SK-N-DZ (cell line): ENCODE measurements at regions not wholly inside any gene's neighbourhood (a gene's known extent, or its start where the extent isn't known, plus 50 kb on each side); places are given as distances from the start of the nearest gene placed in this dataset.
"Not testable (repeated sequence)": the region's sequence is repeated elsewhere in the genome, so short reads cannot be mapped to it uniquely, and the experiment has no call there.

Source experiments
- DNase-seq: peaks from one replicate; pipeline ENCODE4 v3.0.0-alpha.2; 2015; ENCODE audit warnings: low spot score

DNA sequence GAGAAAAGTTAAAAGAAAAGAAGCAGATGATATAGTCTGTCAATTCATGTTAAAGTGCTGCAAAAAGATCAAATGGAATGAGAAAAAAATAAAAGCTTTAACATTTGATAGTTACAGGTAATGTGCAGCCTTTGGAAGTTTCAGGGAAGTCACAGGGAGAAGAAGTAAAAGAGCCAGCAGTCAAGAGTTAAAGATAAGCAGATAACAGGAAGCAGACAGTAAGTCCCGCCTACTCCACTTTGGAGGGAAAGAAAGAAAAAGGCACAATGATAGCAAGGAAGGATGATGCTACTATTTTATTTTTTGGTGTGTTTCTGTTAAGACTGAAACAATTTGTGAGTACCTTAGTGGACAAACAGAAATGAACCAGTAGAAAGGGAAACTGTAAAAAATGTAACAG lies 111.1 kb upstream of the KRR1 start:
- no peak for DNase-seq

DNA sequence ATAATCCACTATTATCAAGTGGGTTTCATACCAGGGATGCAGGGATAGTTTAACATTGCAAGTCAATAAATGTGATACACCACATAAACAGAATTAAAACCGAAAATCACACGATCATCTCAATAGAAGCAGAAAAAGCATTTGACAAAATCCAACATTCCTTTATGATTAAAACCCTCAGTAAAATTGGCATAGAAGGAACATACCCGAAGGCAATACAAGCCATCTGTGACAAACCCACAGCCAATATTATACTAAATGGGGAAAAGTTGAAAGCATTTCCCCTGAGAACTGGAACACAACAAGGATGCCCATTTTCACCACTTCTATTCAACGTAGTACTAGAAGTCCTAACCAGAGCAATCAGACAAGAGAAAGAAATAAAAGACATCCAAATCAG lies 103.0 kb upstream of the KRR1 start:
- DNase-seq, result not testable (repeated sequence)

DNA sequence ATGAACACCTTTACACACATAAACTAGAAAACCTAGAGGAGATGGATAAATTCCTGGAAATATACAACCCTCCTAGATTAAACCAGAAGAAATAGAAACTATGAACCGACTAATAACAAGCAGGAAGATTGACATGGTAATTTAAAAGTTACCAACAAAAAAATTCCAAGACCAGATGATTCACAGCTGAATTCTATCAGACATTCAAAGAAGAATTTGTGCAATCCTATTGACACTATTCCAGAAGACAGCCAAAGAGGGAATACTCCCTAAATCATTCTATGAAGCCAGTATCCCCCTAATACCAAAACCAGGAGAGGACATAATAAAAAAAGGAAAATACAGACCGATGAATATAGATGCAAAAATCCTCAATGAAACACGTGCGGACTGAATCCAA lies 102.6 kb upstream of the KRR1 start:
- no peak for DNase-seq

DNA sequence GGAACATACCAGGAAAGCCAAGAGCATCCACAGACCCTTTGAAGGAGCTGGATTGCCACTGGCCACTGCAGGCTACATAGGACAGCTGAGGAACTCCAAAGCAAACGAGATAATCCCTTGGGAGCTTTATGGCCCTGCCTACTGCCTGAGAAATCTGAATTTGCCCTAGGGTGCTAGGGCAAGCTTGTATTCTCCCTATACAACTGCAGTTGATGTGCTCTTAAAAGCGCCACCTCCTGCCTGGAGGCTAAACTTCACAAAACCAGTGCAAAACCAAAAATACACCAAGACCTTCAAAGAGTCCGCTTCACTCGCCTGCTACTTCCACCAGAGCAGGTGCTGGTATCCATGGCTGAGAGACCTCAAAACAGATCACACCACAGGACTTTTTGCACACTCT lies 99.6 kb upstream of the KRR1 start:
- DNase-seq, result no peak

DNA sequence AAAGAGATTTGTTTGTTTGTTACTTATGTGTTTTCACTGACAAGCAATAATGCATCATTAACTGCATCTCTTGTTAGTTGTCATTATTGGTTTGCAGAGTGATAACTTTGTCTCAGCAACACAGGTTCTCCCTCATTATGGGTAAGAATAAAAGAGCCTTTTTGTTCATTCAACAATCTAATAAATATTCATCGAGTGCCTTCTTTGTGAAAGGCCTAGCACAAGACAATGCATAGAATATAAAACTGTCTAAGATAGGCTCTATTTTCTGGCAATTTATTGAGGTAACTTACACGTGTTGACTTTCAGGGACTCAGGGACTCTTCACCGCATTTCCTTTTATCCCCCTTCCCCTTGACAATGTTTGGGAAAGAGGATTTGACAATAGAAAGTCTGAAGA lies 95.5 kb upstream of the KRR1 start:
- DNase-seq, result no peak

DNA sequence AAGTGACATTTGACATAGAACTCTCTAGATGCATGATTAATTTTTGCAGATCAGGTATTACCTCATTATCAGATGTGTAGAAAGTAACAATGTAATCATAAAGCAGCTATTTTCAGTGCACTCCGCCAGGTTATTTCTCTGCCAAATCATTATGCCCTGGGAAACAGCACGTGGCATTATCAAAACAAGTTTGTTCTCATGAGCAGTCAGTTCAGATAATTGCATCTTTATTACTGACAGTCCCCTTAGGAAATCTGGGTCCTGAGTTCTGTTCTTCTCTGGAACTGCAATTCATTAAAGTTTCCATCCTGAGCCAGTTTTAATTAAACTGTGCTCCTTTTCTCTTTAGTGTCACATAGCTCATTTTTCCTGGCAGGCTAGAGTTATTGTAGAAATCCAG lies 94.7 kb upstream of the KRR1 start:
- DNase-seq, result no peak

DNA sequence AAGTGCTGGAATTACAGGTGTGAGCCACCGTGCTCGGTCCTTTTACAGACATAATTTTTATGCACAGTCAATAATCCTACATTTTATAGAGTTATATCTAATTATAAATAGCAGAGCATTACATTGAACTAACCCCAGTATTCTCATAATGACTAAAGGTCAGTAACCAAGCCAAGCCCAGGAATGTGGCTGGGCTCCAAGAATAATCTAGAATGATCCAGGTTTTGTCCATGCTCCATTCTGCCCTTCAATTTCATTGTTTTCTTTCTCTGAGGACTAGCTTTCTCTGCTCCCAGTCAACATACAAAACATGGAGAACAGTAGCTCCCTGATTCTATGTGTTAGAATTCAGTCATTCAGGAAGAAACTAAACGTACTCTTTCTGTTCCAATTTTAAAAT lies 92.1 kb upstream of the KRR1 start:
- no peak for DNase-seq

DNA sequence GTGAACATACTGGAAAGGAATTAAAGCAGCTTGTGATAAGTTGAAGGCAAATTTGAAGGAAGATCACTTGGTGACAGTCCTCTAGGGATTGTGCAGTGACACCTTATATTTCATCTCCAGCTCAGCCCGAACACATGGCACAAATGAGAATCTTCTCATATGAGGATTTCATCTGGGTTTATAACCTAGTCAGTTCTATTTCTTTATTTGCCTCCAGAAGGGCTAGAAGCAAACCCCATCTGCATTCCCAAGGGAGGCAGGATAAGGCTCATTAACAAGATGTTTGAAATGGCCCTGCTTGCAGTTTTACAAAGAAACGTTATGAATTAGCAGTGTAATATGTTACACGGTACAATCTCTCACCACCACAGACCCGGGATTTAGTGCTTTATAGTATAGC lies 90.7 kb upstream of the KRR1 start:
- DNase-seq, result no peak

DNA sequence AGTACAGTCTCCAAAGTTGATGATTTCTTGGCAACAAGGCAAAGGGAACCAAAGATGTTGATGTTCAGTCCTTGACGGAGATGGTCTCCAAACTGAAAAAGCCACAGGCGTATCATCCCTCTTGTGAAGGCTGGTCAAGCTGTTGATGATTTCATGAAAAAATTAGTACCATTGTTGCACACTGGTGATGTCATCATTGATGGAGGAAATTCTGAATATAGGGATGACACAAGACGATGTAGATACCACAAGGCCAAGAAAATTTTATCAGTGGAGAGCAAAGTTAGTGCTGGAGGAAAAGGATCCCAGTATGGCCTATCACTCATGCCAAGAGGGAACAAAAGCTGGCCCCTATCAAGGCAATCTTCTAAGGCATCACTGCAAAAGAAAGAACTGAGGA lies 88.7 kb upstream of the KRR1 start:
- DNase-seq, result no peak

DNA sequence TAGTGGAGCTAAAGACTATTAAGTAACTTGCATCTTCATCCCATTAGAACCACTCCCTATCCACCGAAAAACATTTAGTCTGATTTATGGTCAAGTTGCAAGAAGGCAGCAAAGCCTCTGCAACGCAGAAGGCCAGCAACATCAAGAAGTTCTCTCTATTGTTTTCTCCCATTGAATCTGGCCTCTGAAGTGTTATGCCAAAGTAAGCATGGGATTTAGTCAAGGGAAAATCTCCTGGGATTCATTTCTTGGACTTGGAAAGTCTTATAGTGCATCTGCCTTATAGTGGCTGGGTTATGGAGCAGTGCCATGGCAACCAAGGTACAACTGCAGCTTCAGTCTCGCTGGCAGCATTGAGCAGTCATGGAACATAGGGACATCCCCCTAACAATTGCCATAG lies 87.7 kb upstream of the KRR1 start:
- no peak for DNase-seq

DNA sequence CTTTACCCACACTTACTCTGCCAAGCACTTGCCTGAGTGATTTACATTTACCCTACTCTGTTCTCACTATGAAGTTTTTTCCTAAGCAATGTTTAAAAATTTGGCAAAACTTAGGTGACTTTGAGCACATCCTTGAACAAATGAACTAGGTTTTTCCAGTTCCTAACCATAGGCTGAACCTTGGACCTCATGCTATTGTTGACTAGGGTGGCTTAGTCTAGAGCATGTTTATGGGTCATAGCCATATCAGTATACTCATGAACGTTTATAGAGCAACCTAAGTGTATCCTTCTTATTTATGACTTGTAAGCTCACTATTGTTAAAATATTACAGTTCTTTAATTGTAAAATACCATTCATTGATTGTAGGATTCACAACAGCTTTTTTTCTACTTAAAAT lies 85.0 kb upstream of the KRR1 start:
- no peak for DNase-seq

DNA sequence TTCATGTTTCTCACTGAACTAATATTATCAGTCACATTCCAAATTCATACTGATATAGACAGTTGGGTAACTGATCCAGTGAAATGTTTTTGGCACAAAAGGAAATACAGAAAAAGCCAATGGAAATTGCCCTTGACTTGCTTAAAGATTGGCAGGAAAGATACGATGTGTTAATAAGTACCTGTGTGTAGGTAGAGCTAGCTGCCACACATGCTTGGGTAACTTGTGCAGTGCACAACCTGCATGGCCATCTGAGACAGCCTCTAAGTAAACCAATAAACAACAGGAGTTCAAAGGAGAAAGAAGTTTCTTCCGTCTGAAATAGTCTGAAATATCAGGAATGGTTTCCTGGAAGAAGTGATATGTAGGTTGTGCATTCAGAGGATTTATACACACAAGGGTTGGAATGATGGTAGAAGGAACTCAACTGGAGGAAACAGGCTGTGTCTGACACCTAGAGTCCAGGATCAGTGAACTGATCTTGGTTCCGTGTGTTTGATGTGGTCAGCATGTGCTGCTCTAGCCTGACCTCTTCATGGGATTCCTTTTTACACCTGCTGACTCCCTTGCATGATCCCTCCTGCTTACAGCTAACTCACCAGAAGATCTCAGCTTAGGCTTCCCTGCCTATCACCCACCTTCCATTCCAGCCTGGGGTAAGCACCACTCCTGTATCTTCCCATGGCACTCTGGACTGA lies 81.4 kb upstream of the KRR1 start:
- no peak for DNase-seq

DNA sequence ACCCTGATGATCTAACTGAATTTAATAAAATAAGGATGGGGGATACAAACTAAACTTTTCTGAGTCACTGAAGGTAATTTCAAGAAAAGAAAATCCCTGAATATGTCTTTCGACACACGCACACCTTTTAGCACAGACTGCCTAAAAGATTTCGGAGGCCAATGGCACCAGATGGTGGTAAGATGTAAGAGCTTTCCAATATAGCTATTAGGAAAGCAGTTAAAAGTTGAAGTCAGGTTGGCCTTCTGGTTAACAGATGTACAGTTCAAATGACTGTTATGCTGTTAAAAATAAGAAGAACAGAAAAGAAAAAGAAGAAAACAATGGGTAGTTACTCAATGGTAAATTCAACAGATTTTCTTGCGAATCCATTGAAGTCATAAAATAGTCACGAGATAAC lies 80.7 kb upstream of the KRR1 start:
- DNase-seq, result no peak

DNA sequence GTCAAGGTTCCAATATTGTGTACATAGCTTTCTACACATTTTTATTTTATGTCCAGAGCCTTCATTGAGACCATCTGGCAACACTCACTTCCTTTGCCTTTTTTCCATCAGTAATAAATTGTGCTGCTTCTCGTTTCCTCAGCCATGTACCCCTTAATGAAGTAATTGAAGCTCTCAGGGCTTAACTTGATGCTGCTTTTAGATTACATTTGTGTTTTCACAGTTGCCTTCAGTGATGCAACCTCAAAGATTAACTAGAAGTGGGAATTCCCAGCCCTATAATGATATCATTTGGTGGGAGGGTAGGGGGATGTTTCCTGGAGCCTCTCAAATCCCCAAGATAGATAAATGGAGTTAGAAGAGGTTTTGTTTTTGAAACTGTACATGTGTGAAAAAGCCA lies 80.2 kb upstream of the KRR1 start:
- DNase-seq, result peak; percentile 38

DNA sequence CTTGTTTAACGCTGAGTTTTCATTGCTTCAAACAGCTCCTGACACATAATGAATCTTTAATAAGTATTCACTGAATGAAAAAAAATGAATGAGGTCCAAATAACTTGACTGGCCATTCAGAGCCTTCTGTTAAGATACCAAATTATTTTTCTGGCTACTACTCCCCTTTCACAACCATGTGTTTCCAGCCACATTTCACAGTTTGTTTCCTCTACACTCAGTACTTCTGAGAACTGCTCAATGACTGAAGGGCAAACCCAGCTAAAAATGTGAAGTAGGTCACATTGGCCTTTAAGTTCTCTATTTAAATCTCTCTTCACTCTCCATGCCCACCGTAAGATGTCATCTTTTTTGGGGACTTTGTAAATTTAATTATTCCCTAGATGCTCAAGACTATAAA lies 78.4 kb upstream of the KRR1 start:
- no peak for DNase-seq

DNA sequence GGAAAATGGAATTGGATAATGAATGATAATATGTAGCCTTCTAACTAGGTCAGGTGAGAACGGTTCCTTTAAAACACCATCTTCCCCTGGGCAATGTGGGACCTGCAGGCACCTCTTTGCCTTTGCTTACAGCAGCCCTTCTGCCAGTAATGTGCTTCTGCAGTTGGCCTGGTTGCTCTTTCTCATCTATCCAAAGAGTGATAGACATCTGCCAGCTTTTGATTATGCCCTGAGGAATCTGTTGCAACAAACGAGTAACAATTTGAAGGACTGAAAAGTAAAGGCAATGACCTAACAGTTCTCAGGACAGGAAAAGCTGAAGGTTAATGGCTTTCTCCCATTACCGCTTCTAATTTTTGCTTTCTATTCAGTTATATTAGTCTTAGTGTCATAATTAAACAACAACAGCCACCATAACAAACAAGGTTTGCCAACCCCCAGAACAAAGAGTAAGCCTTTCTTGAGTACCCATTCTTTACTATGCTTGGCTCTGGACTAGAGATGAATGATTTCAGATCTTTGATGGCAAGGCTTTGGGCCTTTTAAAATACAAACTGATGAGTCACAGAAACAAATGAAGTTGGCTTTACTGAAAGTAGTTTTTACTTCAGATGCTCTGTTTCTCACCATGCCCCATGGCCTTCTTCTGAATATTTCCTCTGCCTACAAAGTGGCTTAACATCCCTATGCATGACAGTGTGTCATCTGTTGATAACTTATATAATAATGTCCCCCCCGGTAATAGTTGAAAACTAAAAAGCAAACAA lies 76.1 kb upstream of the KRR1 start:
- DNase-seq, result no peak

DNA sequence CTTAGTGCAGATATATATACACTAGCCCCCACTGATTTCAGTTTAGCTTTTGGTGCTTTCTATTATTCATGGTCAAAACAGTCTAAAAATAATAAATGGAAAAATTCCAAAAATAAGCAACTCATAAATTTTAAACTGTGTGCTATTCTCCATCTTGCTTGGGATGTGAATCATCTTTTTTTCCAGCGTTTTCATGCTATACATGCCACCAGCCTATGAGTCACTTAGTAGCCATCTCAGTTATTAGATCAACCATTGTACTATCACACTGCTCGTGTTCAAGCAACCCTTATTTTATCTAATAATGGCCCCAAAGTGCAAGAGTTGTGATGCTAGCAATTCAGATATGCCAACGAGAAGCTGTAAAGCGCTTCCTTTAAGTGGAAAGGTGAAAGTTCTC lies 73.9 kb upstream of the KRR1 start:
- no peak for DNase-seq

DNA sequence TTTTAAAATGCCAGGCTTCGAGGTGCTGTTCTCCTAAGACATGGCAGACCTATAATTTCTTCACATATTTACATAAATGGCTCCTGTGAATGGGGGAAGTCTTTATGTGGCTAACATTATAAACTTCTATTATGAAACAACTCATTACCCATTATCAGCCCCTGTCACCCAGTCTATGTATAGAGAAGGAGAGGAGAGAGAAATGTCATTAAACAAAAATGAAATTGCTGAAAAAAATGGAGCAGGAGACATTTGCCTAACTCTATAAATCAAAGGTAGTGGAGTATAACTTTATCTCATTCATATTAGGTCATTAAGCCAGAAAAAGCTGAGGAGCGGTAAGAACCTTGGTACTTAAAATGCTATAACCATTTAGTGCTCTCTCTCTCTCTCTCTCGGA lies 71.9 kb upstream of the KRR1 start:
- DNase-seq, result no peak

DNA sequence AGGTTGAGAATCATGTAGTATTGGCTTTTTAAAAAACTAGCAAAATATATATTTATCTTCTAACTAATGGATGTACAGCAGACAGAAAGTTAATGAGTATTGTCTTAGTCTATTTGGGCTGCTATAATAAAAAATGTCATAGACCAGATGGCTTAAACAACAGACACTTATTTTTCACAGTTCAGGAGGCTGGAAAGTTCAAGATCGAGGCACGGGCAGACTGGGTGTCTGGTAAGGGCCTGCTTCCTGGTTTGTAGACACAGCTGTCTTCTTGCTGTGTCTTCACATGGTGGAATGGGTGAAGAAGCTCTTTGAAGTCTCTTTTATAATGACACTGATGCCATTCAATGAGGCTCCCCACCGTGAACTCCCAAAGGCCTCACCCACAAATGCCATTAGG lies 70.1 kb upstream of the KRR1 start:
- no peak for DNase-seq

DNA sequence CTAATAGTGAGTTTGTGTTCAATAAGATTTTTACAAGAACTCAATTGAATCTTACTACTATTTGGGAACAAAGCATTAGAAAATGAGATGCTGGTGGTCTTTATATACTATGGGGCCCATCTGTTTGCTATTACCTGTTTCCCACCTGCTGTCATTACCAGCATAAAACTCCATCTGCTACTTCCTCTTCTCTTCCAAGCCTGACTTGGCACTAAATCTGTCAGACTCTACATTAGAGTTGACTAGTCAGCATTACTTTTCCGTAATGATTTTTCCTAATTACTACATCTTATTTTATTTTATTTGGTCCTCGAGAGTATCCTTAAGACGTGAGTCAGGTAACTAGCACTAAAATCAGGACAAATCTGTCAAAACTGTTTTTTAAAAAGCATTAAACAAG lies 68.1 kb upstream of the KRR1 start:
- DNase-seq, result no peak

DNA sequence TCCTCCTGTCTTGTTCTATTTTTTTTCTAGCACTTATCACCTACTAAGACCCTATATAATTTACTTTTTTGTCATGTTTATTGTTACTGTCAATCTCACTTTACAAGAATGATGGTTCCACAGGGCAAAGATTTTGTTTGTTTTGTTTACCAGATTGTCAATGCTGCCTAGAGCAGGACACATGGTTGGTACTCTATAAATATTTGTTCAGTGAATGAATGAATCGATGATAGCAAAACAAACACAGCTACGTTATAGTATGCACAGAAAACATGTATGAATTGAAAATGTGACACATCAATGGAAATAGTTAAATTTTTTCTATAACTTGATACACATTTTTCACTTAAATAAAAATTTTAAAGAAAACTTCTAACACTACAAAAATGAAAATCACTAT lies 67.1 kb upstream of the KRR1 start:
- no peak for DNase-seq

DNA sequence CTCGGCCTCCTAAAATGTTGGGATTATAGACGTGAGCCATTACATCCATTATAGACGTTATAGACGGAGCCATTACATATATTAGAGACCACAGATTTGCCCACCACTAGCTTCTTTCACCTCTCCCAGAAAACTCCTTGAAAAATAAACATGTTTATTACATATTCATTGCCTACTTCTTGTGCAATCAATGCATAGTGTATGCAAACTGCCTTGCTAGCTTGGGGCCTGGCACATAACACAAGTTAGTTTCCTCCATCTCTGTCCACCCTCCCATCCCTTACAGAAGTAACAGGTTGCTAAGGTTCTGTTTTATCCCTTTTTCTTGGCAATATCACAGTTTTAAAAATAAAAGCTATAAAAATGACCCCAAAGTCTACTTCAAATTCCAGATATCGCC lies 66.4 kb upstream of the KRR1 start:
- DNase-seq, result no peak

DNA sequence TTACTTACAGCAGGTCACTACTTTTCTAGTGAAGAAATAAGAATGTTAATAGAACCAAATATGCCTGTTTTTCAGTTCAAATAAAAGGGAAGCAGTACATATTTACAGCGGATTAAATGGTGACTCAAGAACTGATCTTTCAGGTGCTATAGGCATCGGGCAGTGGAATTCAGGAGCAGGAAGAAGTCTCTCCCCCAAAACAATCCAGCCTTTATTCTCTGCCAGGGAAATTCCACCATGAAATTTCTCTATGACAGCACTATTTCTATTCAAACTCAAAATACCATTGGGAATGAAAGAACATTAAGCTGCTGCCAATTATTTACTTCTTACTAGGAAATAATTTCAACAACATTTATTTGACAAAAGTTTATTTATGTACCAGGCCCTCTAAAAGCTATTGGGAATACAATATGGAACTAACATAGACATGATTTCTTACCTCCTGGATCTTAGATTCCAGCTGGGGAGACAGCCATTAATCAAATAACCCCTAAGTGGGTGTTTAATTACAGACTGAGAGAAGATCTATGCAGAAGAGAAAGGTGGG lies 60.3 kb upstream of the KRR1 start:
- DNase-seq, result no peak
